Brain microvascular endothelial cell (primary cell): ENCODE measurements at regions not wholly inside any gene's neighbourhood (a gene's known extent, or its start where the extent isn't known, plus 50 kb on each side); places are given as distances from the start of the nearest gene placed in this dataset.

ENCODE experiments used
- DNase-seq: peaks from one replicate; pipeline ENCODE4 v3.0.0-alpha.2; 2020
- H3K27ac ChIP-seq: fragments of 250-450 bp; sonication (Bioruptor Pico); 2 replicates; pipeline ENCODE4 v1.5.1; 2020; ENCODE audit warnings: mild to moderate bottlenecking, moderate library complexity
- H3K27me3 ChIP-seq: fragments of 250-450 bp; sonication (Bioruptor Pico); replicated peaks from 2 replicates; pipeline ENCODE4 v1.5.1; 2020; ENCODE audit warnings: mild to moderate bottlenecking
- H3K36me3 ChIP-seq: fragments of 250-450 bp; sonication (Bioruptor Pico); replicated peaks from 2 replicates; pipeline ENCODE4 v1.5.1; 2020; ENCODE audit warnings: mild to moderate bottlenecking
- H3K4me3 ChIP-seq: 2 replicates; pipeline ENCODE4 v1.5.1; 2011; ENCODE audit warnings: low read depth, mild to moderate bottlenecking, control low read depth, low read length, moderate library complexity
- in situ Hi-C: cut with HindIII; loops from 2 replicates; pipeline ENCODE4 v1.10.0; 2017; ENCODE audit warnings: low sequenced_read_pairs, low pct_ligation_motif_present
- TF ChIP-seq, protein P1 (sequence below): IDR thresholded peaks from 2 replicates; pipeline ENCODE4 v1.5.1; 2011; ENCODE audit warnings: low read depth, mild to moderate bottlenecking, moderate library complexity, low read length, control low read depth, inconsistent platforms; ENCODE audit errors: missing control alignments

DNA sequence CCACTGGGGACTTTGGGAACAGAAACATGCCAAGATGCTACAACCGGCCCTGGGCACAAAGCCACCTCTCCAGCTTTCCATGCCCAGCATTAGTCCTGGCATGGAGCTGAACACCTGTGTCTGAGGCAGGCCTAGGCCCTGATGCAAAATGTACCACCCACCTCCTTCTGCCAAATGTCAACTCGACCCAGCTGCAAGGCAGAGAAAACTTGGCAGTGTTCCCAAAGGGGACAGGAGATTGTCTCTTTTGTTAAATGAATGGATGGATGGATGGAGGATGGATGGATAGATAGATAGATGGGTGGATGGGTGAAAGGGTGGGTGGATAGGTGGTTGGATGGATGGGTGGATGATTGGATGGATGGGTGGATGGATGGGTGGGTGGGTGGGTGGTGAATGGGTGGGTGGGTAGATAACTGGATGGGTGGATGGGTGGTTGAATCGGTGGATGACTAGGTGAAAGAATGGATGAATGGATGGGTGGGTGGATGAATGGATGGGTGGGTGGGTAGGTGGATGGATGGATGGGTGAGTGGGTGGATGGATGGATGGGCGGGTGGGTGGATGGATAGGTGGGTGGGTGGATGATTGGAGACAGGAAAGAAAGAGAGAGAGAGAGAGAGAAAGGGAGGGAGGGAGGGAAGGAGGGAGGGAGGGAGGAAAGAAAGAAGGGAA is 73.4 kb upstream of the TNRC6C start:
- DNase-seq, result no peak
- Histone ChIP-seq H3K27me3 (peaks cover 24% of the 10 kb centered on the region), H3K4me3 (no peak overlapping the region), H3K36me3 (no peaks in the 10 kb centered on the region), H3K27ac (no peak overlapping the region)
- in situ Hi-C loops, result no loop called here
- TF ChIP-seq, protein P1, sequence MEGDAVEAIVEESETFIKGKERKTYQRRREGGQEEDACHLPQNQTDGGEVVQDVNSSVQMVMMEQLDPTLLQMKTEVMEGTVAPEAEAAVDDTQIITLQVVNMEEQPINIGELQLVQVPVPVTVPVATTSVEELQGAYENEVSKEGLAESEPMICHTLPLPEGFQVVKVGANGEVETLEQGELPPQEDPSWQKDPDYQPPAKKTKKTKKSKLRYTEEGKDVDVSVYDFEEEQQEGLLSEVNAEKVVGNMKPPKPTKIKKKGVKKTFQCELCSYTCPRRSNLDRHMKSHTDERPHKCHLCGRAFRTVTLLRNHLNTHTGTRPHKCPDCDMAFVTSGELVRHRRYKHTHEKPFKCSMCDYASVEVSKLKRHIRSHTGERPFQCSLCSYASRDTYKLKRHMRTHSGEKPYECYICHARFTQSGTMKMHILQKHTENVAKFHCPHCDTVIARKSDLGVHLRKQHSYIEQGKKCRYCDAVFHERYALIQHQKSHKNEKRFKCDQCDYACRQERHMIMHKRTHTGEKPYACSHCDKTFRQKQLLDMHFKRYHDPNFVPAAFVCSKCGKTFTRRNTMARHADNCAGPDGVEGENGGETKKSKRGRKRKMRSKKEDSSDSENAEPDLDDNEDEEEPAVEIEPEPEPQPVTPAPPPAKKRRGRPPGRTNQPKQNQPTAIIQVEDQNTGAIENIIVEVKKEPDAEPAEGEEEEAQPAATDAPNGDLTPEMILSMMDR, result no peak

DNA sequence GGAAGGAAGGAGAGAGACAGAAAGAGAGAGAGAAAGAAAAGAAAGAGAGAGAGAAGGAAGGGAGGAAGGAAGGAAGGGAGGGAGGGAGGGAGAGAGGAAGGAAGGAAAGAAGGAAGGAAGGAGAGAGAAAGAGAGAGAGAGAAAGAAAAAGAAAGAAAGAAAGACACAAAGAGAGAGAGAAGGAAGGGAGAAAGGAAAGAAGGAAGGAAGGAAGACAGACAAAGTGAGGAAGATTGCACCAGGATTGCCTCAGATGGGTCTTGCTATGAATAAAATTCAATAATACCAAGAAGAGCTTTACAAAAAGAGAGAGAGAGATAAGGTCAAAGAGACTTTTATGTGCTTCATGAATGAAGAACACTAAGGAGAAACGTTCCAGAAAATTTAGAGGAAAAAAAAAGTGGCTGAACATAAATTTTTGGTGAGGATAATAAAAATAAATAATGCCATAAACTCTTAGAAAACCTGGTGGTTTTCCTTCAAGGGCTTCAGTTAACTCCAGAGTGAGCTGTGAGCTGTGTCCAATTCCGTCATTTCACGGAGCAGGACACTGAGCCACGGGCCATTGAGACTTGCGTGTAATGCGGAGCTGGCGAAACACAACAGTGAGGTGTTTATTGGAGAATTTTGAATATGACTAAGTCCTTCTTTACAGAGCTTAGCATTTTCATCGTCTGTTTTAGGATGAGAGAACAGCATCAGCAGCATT is 72.7 kb upstream of the TNRC6C start:
- no peak overlapping the region for H3K27ac ChIP-seq
- TF ChIP-seq, protein P1, result no peak
- no peaks in the 10 kb centered on the region for H3K36me3 ChIP-seq
- H3K27me3 ChIP-seq, result peaks cover 26% of the 10 kb centered on the region
- in situ Hi-C loops, result no loop called here
- DNase-seq, result no peak
- H3K4me3 ChIP-seq, result no peak overlapping the region

DNA sequence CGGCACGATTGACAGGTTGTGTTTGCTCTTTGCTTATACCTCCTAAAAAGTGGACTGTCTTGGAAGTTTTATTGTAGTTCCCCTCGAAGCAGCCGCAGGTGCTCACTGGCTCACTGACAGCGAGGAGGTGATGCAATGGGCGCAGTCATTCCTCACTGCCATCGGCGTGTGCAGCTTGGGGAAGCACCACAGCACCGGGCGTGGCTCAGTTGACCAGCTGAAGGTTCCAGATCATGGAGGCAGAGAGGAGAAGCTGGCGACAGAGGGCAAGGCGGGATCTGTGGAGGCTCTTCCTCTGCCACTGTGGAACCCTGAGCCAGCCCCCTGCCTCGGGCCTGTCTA is 72.1 kb upstream of the TNRC6C start:
- Histone ChIP-seq H3K27me3 (peaks cover 26% of the 10 kb centered on the region), H3K27ac (no peak overlapping the region)

DNA sequence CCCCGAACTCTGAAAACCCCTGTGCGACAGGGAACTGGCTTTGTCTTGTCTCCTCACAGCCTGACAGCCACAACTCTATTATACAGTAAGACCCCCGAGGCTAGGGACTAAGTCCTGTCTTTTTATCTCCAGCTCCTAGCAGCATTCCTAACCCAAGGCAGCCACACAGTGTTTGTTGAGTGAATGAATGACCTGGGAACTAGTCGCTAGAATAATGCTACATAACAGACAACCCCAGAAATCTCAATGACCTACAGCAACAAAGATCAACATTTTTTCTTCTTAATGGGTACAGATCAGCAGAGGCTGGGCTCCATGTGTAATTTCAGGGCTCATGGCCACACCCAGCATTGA is 71.4 kb upstream of the TNRC6C start:
- H3K4me3 ChIP-seq, result no peak overlapping the region
- H3K36me3 ChIP-seq, result no peaks in the 10 kb centered on the region
- peaks cover 26% of the 10 kb centered on the region for H3K27me3 ChIP-seq
- no peak overlapping the region for H3K27ac ChIP-seq
- TF ChIP-seq, protein P1, result no peak
- no peak for DNase-seq
- in situ Hi-C loops, result no loop called here

More for the DNA sequence above, 72.1 kb upstream of the TNRC6C start:
- Histone ChIP-seq H3K4me3 (no peak overlapping the region), H3K36me3 (no peaks in the 10 kb centered on the region)
- in situ Hi-C loops, result no loop called here
- no peak for DNase-seq
- TF ChIP-seq, protein P1, result no peak

DNA sequence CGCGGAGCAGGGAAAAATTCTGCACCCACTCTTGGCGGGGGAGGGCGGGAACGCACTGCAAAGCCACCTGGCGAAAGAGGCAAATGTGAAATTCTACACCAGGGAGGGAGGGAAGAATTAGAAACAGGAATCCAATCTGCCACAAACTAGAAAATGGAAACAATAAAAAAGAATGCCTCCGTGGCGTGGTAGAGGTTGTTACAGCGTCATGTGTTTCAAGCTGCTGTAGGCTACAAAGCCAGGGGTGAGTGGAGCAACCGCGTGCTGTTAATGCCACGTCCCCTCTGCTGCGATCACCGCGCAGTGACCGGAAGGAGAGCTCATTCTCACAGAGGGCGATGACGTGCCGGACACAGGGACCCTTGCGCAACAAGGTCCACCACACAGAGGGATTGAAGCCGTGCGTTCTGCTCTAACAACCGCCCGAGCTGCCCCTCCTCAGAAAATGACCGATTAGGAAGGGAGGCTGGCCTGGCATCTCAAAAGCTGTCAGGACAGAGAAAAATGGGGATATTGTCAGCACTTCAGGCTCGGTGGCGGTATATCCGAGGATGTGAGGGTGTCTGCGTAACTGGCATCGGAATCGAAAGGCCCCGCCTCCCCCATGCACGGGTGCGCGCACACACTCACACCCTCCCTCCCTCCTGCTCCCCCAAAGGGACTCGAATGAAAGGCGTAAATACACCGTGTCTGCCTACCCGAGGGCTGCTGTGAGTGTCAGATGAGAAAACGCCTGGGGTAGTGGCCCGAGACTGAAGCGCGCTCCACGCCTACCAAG is 70.8 kb upstream of the TNRC6C start:
- H3K27ac ChIP-seq, result no peak overlapping the region
- H3K27me3 ChIP-seq, result peaks cover 26% of the 10 kb centered on the region
- H3K36me3 ChIP-seq, result no peaks in the 10 kb centered on the region
- TF ChIP-seq, protein P1, result no peak
- peak overlapping the region; percentile 50 for H3K4me3 ChIP-seq
- in situ Hi-C loops, result no loop called here
- peak; percentile 64 for DNase-seq
